MM.1S (cell line): ENCODE measurements at regions not wholly inside any gene's neighbourhood (a gene's known extent, or its start where the extent isn't known, plus 50 kb on each side); places are given as distances from the start of the nearest gene placed in this dataset.

Experiments used
- DNase-seq: peaks from one replicate; pipeline ENCODE4 v3.0.0-alpha.2; 2015
- H2AFZ ChIP-seq: fragments of 300-600 bp; sonication (generic); 2 replicates; pipeline ENCODE4 v1.6.0; 2016; ENCODE audit warnings: antibody characterized with exemption, low read length
- H3F3A ChIP-seq: fragments of 300-600 bp; sonication (generic); 2 replicates; pipeline ENCODE4 v1.6.1; 2016; ENCODE audit warnings: mild to moderate bottlenecking, antibody characterized with exemption, low read length, moderate library complexity, mixed read lengths; ENCODE audit not compliant: insufficient read depth
- H3K27ac ChIP-seq: fragments of 300-600 bp; sonication (generic); 2 replicates; pipeline ENCODE4 v1.5.1; 2016; ENCODE audit warnings: mild to moderate bottlenecking, low read length
- H3K27me3 ChIP-seq: fragments of 300-600 bp; sonication (generic); replicated peaks from 2 replicates; pipeline ENCODE4 v1.6.0; 2016; ENCODE audit warnings: low read length; ENCODE audit not compliant: insufficient read depth
- H3K36me3 ChIP-seq: fragments of 300-600 bp; sonication (generic); replicated peaks from 2 replicates; pipeline ENCODE4 v1.6.1; 2016; ENCODE audit warnings: mild to moderate bottlenecking, low read length, mixed read lengths; ENCODE audit not compliant: insufficient read depth
- H3K4me1 ChIP-seq: fragments of 300-600 bp; sonication (generic); 2 replicates; pipeline ENCODE4 v1.6.1; 2016; ENCODE audit warnings: low read length, mixed read lengths
- H3K4me2 ChIP-seq: fragments of 300-600 bp; sonication (generic); 2 replicates; pipeline ENCODE4 v1.6.0; 2016; ENCODE audit warnings: low read depth, low read length
- H3K4me3 ChIP-seq: fragments of 300-600 bp; sonication (generic); 2 replicates; pipeline ENCODE4 v1.5.1; 2016; ENCODE audit warnings: low read length, mixed read lengths
- H3K79me2 ChIP-seq: fragments of 300-600 bp; sonication (generic); 2 replicates; pipeline ENCODE4 v1.6.1; 2016; ENCODE audit warnings: mixed run types, low read length, mixed read lengths
- H3K9ac ChIP-seq: fragments of 300-600 bp; sonication (generic); 2 replicates; pipeline ENCODE4 v1.6.1; 2016; ENCODE audit warnings: low read length, mixed read lengths
- H3K9me2 ChIP-seq: fragments of 300-600 bp; sonication (generic); replicated peaks from 2 replicates; pipeline ENCODE4 v1.6.1; 2016; ENCODE audit warnings: mild to moderate bottlenecking, low read length, mixed read lengths; ENCODE audit not compliant: insufficient read depth
- H3K9me3 ChIP-seq: fragments of 300-600 bp; sonication (generic); replicated peaks from 2 replicates; pipeline ENCODE4 v1.6.1; 2016; ENCODE audit warnings: mild to moderate bottlenecking, low read length, mixed read lengths; ENCODE audit not compliant: insufficient read depth
- H4K20me1 ChIP-seq: fragments of 300-600 bp; sonication (generic); 2 replicates; pipeline ENCODE4 v1.6.1; 2016; ENCODE audit warnings: mild to moderate bottlenecking, low read length, moderate library complexity, mixed read lengths; ENCODE audit not compliant: insufficient read depth
- EZH2 ChIP-seq: fragments of 300-600 bp; sonication (generic); optimal IDR thresholded peaks from 2 replicates; pipeline ENCODE3; 2017; ENCODE audit warnings: low read depth, mild to moderate bottlenecking, antibody characterized with exemption, low read length, mixed read lengths
- EZH2phosphoT487 ChIP-seq: fragments of 300-600 bp; sonication (generic); IDR thresholded peaks from 2 replicates; pipeline ENCODE4 v1.6.1; 2018; ENCODE audit warnings: antibody characterized with exemption, low read length
- TF ChIP-seq, protein P1 (sequence below): fragments of 300-600 bp; sonication (generic); IDR thresholded peaks from 2 replicates; pipeline ENCODE4 v1.5.1; 2016; ENCODE audit warnings: antibody characterized with exemption, low read length, mixed read lengths

DNA sequence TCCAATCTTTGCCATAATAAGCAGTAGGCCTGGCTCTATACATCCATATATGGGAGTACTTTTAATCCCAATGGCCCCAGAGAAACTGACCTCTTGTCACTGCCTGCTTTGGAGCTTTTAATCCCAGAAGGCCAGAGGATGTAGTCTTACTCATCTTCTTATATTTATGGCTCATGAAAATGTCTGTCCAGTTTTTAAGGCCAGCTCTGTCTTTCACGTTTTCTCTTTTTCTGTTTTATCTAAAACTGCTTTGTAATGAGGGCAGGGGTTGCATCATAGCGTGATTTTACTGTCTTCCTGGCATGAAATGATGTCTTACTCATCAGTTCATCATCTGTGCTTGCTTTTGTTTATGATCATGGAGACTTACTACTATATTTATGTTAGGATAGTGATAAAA is 1094.9 kb downstream of the MAT2B start:
- Histone ChIP-seq H3K27me3 (no peaks in the 10 kb centered on the region), H3K4me3 (no peak overlapping the region), H3K27ac (no peak overlapping the region), H3K9me3 (no peaks in the 10 kb centered on the region), H3F3A (no peaks in the 10 kb centered on the region), H3K4me2 (no peak overlapping the region), H3K36me3 (no peaks in the 10 kb centered on the region), H4K20me1 (no peaks in the 10 kb centered on the region), H3K9me2 (no peaks in the 10 kb centered on the region), H2AFZ (no peak overlapping the region), H3K9ac (no peak overlapping the region), H3K79me2 (no peaks in the 10 kb centered on the region), H3K4me1 (no peaks in the 10 kb centered on the region)
- no peak for TF ChIP-seq EZH2phosphoT487
- no peak for DNase-seq

DNA sequence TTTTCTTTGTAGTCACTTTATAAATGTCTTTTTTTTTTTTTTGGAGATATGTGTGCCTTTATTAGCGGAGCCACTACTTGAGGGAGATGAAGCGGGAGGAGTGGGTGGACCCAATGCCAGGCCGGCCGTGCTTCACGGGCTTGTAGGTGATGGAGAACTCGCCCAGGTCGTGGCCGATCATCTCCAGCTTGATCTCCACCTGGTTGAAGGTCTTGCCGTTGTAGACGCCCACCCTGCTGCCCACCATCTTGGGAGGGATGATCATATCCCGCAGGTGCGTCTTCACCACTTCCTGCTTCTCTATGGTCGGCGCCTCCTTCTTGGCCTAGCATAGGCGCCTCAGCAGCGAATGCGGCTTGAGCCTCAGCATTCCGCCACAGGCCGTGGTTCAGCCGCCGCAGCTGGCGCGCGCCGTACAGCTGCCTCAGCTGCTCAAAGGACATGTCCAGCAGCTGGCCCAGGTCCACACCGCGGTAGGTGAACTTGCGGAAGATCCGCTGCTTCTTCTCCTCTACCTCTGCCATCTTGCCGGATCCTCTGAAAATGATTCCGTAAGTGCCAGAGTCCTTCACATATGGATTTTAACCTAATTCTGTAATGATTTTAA is 1095.6 kb downstream of the MAT2B start:
- Histone ChIP-seq H4K20me1 (no peaks in the 10 kb centered on the region), H2AFZ (no peak overlapping the region), H3K9me3 (no peaks in the 10 kb centered on the region), H3K4me1 (no peaks in the 10 kb centered on the region), H3K4me3 (no peak overlapping the region), H3K36me3 (no peaks in the 10 kb centered on the region), H3K9ac (no peak overlapping the region), H3K4me2 (no peak overlapping the region), H3K27me3 (no peaks in the 10 kb centered on the region), H3K27ac (no peak overlapping the region), H3F3A (no peaks in the 10 kb centered on the region), H3K9me2 (no peaks in the 10 kb centered on the region), H3K79me2 (no peaks in the 10 kb centered on the region)
- no peak for DNase-seq
- TF ChIP-seq, protein P1, sequence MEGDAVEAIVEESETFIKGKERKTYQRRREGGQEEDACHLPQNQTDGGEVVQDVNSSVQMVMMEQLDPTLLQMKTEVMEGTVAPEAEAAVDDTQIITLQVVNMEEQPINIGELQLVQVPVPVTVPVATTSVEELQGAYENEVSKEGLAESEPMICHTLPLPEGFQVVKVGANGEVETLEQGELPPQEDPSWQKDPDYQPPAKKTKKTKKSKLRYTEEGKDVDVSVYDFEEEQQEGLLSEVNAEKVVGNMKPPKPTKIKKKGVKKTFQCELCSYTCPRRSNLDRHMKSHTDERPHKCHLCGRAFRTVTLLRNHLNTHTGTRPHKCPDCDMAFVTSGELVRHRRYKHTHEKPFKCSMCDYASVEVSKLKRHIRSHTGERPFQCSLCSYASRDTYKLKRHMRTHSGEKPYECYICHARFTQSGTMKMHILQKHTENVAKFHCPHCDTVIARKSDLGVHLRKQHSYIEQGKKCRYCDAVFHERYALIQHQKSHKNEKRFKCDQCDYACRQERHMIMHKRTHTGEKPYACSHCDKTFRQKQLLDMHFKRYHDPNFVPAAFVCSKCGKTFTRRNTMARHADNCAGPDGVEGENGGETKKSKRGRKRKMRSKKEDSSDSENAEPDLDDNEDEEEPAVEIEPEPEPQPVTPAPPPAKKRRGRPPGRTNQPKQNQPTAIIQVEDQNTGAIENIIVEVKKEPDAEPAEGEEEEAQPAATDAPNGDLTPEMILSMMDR: no peak
- no peak for TF ChIP-seq EZH2
- TF ChIP-seq EZH2phosphoT487: no peak

DNA sequence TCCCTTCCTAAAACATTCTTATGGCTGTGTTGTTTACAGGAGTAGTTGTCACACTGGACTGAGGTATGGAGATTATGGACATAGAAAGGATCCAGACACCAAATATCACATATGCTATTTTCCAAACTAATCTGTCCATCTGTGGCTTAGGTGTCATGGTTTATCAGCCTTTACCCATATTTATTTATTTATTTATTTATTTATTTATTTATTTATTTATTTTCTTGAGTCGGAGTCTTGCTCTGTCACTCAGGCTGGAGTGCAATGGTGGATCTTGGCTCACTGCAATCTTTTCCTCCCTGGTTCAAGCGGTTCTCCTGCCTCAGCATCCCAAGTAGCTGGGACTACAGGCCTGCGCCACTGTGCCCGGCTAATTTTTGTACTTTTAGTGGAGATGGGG is 1103.1 kb downstream of the MAT2B start:
- H3K79me2 ChIP-seq: no peaks in the 10 kb centered on the region
- TF ChIP-seq, protein P1: no peak
- TF ChIP-seq EZH2phosphoT487: no peak
- TF ChIP-seq EZH2: no peak
- no peak for DNase-seq

GRCh38 chr5:164610374-164610773 is 1105.0 kb downstream of the MAT2B start:
- H3K4me2 ChIP-seq: no peak overlapping the region
- no peak overlapping the region for H3K27ac ChIP-seq
- H3K4me1 ChIP-seq: no peaks in the 10 kb centered on the region
- H3K27me3 ChIP-seq: no peaks in the 10 kb centered on the region
- no peaks in the 10 kb centered on the region for H3K9me2 ChIP-seq
- no peak for TF ChIP-seq EZH2
- no peak for TF ChIP-seq EZH2phosphoT487
- TF ChIP-seq, protein P1: no peak
- no peak overlapping the region for H3K4me3 ChIP-seq
- H3K9me3 ChIP-seq: no peaks in the 10 kb centered on the region
- no peak overlapping the region for H3K9ac ChIP-seq
- no peaks in the 10 kb centered on the region for H3F3A ChIP-seq
- DNase-seq: no peak
- no peaks in the 10 kb centered on the region for H3K79me2 ChIP-seq
- no peaks in the 10 kb centered on the region for H4K20me1 ChIP-seq
- H3K36me3 ChIP-seq: no peaks in the 10 kb centered on the region
- no peak overlapping the region for H2AFZ ChIP-seq

More for the DNA sequence above, 1103.1 kb downstream of the MAT2B start:
- Histone ChIP-seq H3K4me1 (no peaks in the 10 kb centered on the region), H2AFZ (no peak overlapping the region), H3K36me3 (no peaks in the 10 kb centered on the region), H3K9ac (no peak overlapping the region), H3K9me2 (no peaks in the 10 kb centered on the region), H3K4me2 (no peak overlapping the region), H4K20me1 (no peaks in the 10 kb centered on the region), H3K9me3 (no peaks in the 10 kb centered on the region), H3K4me3 (no peak overlapping the region), H3K27me3 (no peaks in the 10 kb centered on the region), H3F3A (no peaks in the 10 kb centered on the region), H3K27ac (no peak overlapping the region)
